Right atrium auricular region (tissue), 2 donors: ENCODE measurements at regions not wholly inside any gene's neighbourhood (a gene's known extent, or its start where the extent isn't known, plus 50 kb on each side); places are given as distances from the start of the nearest gene placed in this dataset.

Experiments used
- DNase-seq: peaks from one replicate; pipeline ENCODE4 v3.0.0-alpha.2; 2019; ENCODE audit warnings: low spot score
- H3K27ac ChIP-seq, 2 donors: fragments of 200-600 bp; sonication (generic); 1 replicate in 1 of 2; 2 replicates in 1 of 2; pipeline ENCODE4 v1.5.1; 2016 to 2019
- H3K27me3 ChIP-seq, 2 donors: fragments of 200-600 bp; sonication (generic); one replicate each; pipeline versions ENCODE4 v1.5.1 to v1.6.0; 2017 to 2019
- H3K36me3 ChIP-seq: fragments of 200-600 bp; sonication (generic); one replicate; pipeline ENCODE4 v1.5.1; 2016
- H3K4me1 ChIP-seq, 2 donors: fragments of 200-600 bp; sonication (generic); one replicate each; pipeline versions ENCODE4 v1.5.1 to v1.6.0; 2017 to 2019
- H3K4me3 ChIP-seq, 2 donors: fragments of 200-600 bp; sonication (generic); 1 replicate in 1 of 2; 2 replicates in 1 of 2; pipeline ENCODE4 v1.5.1; 2017 to 2019; ENCODE audit warnings: mild to moderate bottlenecking in 1 of 2, moderate library complexity in 1 of 2
- H3K9me3 ChIP-seq, 2 donors: fragments of 200-600 bp; sonication (generic); one replicate each; pipeline ENCODE4 v1.5.1; 2019
- CTCF ChIP-seq, 2 donors: fragments of 200-600 bp; sonication (generic); IDR thresholded peaks; one replicate each; pipeline ENCODE4 v1.5.1; 2019; ENCODE audit warnings: antibody characterized with exemption in 2 of 2

GRCh38 chr20:62536871-62537401 lies 61.1 kb upstream of the GATA5 start:
- Histone ChIP-seq H3K9me3 (no peaks in the 10 kb centered on the region), H3K27me3 (no peaks in the 10 kb centered on the region), H3K4me1 (peaks cover 0 to 8% of the 10 kb centered on the region in 2 donors), H3K27ac (peak overlapping the region in 1 of 2 donors; percentile 52), H3K36me3 (no peaks in the 10 kb centered on the region), H3K4me3 (no peak overlapping the region)
- no peak for DNase-seq
- TF ChIP-seq CTCF (IDR thresholded peaks at IDR 0.05): no peak

GRCh38 chr20:62537649-62538292 lies 62.0 kb upstream of the GATA5 start:
- Histone ChIP-seq H3K27me3 (no peaks in the 10 kb centered on the region), H3K36me3 (no peaks in the 10 kb centered on the region), H3K4me1 (peaks cover 0 to 8% of the 10 kb centered on the region in 2 donors), H3K9me3 (no peaks in the 10 kb centered on the region), H3K4me3 (no peak overlapping the region), H3K27ac (peak overlapping the region in 1 of 2 donors; percentile 52)
- no peak for TF ChIP-seq CTCF (IDR thresholded peaks at IDR 0.05)
- no peak for DNase-seq

GRCh38 chr20:62539198-62540045 lies 63.6 kb upstream of the GATA5 start:
- no peaks in the 10 kb centered on the region for H3K36me3 ChIP-seq
- peak overlapping the region in 1 of 2 donors; percentile 39 for H3K27ac ChIP-seq
- no peaks in the 10 kb centered on the region for H3K27me3 ChIP-seq
- no peak overlapping the region for H3K4me3 ChIP-seq
- H3K9me3 ChIP-seq: no peaks in the 10 kb centered on the region
- no peak for TF ChIP-seq CTCF (IDR thresholded peaks at IDR 0.05)
- peaks cover 0 to 8% of the 10 kb centered on the region in 2 donors for H3K4me1 ChIP-seq
- DNase-seq: no peak

GRCh38 chr20:62540504-62540903 lies 64.7 kb upstream of the GATA5 start:
- H3K27ac ChIP-seq: no peak overlapping the region

GRCh38 chr20:62542862-62543261 lies 67.1 kb upstream of the GATA5 start:
- H3K9me3 ChIP-seq: no peaks in the 10 kb centered on the region
- H3K27ac ChIP-seq: no peak overlapping the region
- no peaks in the 10 kb centered on the region for H3K36me3 ChIP-seq
- no peak overlapping the region for H3K4me3 ChIP-seq
- H3K27me3 ChIP-seq: no peaks in the 10 kb centered on the region
- no peak for DNase-seq
- TF ChIP-seq CTCF (IDR thresholded peaks at IDR 0.05): no peak
- H3K4me1 ChIP-seq: no peaks in the 10 kb centered on the region

More at GRCh38 chr20:62540504-62540903, 64.7 kb upstream of the GATA5 start:
- TF ChIP-seq CTCF (IDR thresholded peaks at IDR 0.05): no peak
- H3K36me3 ChIP-seq: no peaks in the 10 kb centered on the region
- DNase-seq: no peak
- no peak overlapping the region for H3K4me3 ChIP-seq
- no peaks in the 10 kb centered on the region for H3K27me3 ChIP-seq
- H3K4me1 ChIP-seq: peaks cover 0 to 8% of the 10 kb centered on the region in 2 donors
- H3K9me3 ChIP-seq: no peaks in the 10 kb centered on the region
